ENCODE measurements at regions not wholly inside any gene's neighbourhood (a gene's known extent, or its start where the extent isn't known, plus 50 kb on each side); places are given as distances from the start of the nearest gene placed in this dataset.

DNA sequence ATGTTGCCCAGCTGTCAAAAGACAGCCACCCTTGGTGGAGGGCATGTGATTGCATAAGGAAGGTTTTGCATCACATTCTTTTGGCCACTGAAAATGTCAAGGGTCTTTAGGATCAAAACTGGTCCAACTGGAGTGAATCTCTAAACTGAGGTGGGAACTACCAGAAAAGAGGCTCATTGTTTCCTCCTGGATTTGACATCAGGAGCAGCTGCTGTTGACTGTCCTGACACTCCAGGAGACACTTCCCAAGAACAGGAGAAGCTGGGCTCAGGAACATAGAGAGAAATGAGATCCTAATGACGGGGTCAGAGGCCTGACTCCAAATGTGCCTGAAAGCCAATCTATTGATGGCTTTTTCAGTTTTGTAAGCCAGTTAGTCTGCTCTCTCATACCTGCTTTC is 105.3 kb upstream of the LRIG1 start:
- TF ChIP-seq, protein P1, sequence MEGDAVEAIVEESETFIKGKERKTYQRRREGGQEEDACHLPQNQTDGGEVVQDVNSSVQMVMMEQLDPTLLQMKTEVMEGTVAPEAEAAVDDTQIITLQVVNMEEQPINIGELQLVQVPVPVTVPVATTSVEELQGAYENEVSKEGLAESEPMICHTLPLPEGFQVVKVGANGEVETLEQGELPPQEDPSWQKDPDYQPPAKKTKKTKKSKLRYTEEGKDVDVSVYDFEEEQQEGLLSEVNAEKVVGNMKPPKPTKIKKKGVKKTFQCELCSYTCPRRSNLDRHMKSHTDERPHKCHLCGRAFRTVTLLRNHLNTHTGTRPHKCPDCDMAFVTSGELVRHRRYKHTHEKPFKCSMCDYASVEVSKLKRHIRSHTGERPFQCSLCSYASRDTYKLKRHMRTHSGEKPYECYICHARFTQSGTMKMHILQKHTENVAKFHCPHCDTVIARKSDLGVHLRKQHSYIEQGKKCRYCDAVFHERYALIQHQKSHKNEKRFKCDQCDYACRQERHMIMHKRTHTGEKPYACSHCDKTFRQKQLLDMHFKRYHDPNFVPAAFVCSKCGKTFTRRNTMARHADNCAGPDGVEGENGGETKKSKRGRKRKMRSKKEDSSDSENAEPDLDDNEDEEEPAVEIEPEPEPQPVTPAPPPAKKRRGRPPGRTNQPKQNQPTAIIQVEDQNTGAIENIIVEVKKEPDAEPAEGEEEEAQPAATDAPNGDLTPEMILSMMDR (IDR thresholded peaks at IDR 0.05): no peak
- no peak for TF ChIP-seq POLR2A (IDR thresholded peaks at IDR 0.05)

All from adrenal gland (tissue), 5 donors.